Neural progenitor cell (in vitro differentiated cells): ENCODE measurements at regions not wholly inside any gene's neighbourhood (a gene's known extent, or its start where the extent isn't known, plus 50 kb on each side); places are given as distances from the start of the nearest gene placed in this dataset.

ENCODE experiments used
- DNase-seq: peaks from one replicate; pipeline ENCODE4 v3.0.0-alpha.2; 2016; ENCODE audit warnings: low spot score
- H2AFZ ChIP-seq: fragments of 200-600 bp; sonication (generic); replicated peaks from 2 replicates; pipeline ENCODE4 v1.6.1; 2016; ENCODE audit warnings: antibody characterized with exemption
- H3F3A ChIP-seq: fragments of 200-600 bp; sonication (generic); 2 replicates; pipeline ENCODE4 v1.6.1; 2016; ENCODE audit warnings: antibody characterized with exemption, low read depth
- H3K27ac ChIP-seq: fragments of 200-600 bp; sonication (generic); 2 replicates; pipeline ENCODE4 v1.5.1; 2016; ENCODE audit warnings: mild to moderate bottlenecking
- H3K27me3 ChIP-seq: fragments of 200-600 bp; sonication (generic); 2 replicates; pipeline ENCODE4 v1.6.1; 2016; ENCODE audit warnings: mild to moderate bottlenecking, moderate library complexity
- H3K36me3 ChIP-seq: fragments of 200-600 bp; sonication (generic); 2 replicates; pipeline ENCODE4 v1.5.1; 2016
- H3K4me1 ChIP-seq: fragments of 200-600 bp; sonication (generic); 2 replicates; pipeline ENCODE4 v1.6.1; 2016; ENCODE audit warnings: mixed run types
- H3K4me2 ChIP-seq: fragments of 200-600 bp; sonication (generic); 2 replicates; pipeline ENCODE4 v1.6.1; 2016
- H3K4me3 ChIP-seq: fragments of 200-600 bp; sonication (generic); 2 replicates; pipeline ENCODE4 v1.5.1; 2016
- H3K79me2 ChIP-seq: fragments of 200-600 bp; sonication (generic); 2 replicates; pipeline ENCODE4 v1.6.1; 2016; ENCODE audit warnings: low read depth
- H3K9ac ChIP-seq: fragments of 200-600 bp; sonication (generic); 2 replicates; pipeline ENCODE4 v1.6.1; 2016
- H3K9me3 ChIP-seq: fragments of 200-600 bp; sonication (generic); 2 replicates; pipeline ENCODE4 v1.5.1; 2016; ENCODE audit warnings: low read depth
- H4K20me1 ChIP-seq: fragments of 200-600 bp; sonication (generic); 2 replicates; pipeline ENCODE4 v1.6.1; 2016; ENCODE audit warnings: low read depth
- H3K27ac Mint-ChIP-seq: 3 replicates; pipeline ENCODE4 v1.8.0; 2021; ENCODE audit warnings: mixed read lengths
- H3K27me3 Mint-ChIP-seq: 2 replicates; pipeline ENCODE4 v1.8.0; 2022; ENCODE audit warnings: low read depth, mild to moderate bottlenecking, inconsistent platforms, moderate library complexity, mixed read lengths; ENCODE audit not compliant: insufficient read depth
- H3K36me3 Mint-ChIP-seq: 3 replicates; pipeline ENCODE4 v1.8.0; 2021; ENCODE audit warnings: mixed read lengths
- H3K4me1 Mint-ChIP-seq: 3 replicates; pipeline ENCODE4 v1.8.0; 2021; ENCODE audit warnings: mixed read lengths
- H3K4me3 Mint-ChIP-seq: 3 replicates; pipeline ENCODE4 v1.8.0; 2021; ENCODE audit warnings: mild to moderate bottlenecking, moderate library complexity, mixed read lengths
- H3K9me3 Mint-ChIP-seq: 3 replicates; pipeline ENCODE4 v1.8.0; 2020; ENCODE audit warnings: mixed read lengths
- CTCF ChIP-seq: fragments of 200-600 bp; sonication (generic); IDR thresholded peaks from 2 replicates; pipeline ENCODE4 v1.5.1; 2017; ENCODE audit warnings: antibody characterized with exemption, mild to moderate bottlenecking
- EZH2 ChIP-seq: fragments of 200-600 bp; sonication (generic); IDR thresholded peaks from 2 replicates; pipeline ENCODE4 v1.6.1; 2017; ENCODE audit warnings: antibody characterized with exemption, mild to moderate bottlenecking, moderate library complexity
- EZH2phosphoT487 ChIP-seq: fragments of 200-600 bp; sonication (generic); IDR thresholded peaks from 2 replicates; pipeline ENCODE4 v1.6.1; 2017; ENCODE audit warnings: antibody characterized with exemption

- no peaks in the 10 kb centered on the region for H4K20me1 ChIP-seq
- no peak overlapping the region for H3K4me2 ChIP-seq
- no peaks in the 10 kb centered on the region for H3K36me3 ChIP-seq
- H3K9ac ChIP-seq = no peak overlapping the region
- DNase-seq = no peak
- H3K9me3 ChIP-seq = no peaks in the 10 kb centered on the region
- H2AFZ ChIP-seq = no peak overlapping the region
- Mint-ChIP-seq H3K27me3 (no peaks in the 10 kb centered on the region), H3K36me3 (no peaks in the 10 kb centered on the region), H3K9me3 (no peaks in the 10 kb centered on the region), H3K4me3 (no peak overlapping the region), H3K27ac (no peak overlapping the region), H3K4me1 (no peaks in the 10 kb centered on the region)
- no peaks in the 10 kb centered on the region for H3K79me2 ChIP-seq
- H3K4me3 ChIP-seq = no peak overlapping the region
- no peaks in the 10 kb centered on the region for H3F3A ChIP-seq
- TF ChIP-seq EZH2phosphoT487 = no peak
- no peak for TF ChIP-seq EZH2
- no peak for TF ChIP-seq CTCF
- no peaks in the 10 kb centered on the region for H3K27me3 ChIP-seq
- H3K4me1 ChIP-seq = no peaks in the 10 kb centered on the region
- no peak overlapping the region for H3K27ac ChIP-seq
These were observed 1393.3 kb downstream of the MAT2B start for GRCh38 chr5:164898705-164899104.

GRCh38 chr5:164909673-164910072, 1404.3 kb downstream of the MAT2B start:
- no peak for DNase-seq
- Histone ChIP-seq H3K9ac (no peak overlapping the region), H2AFZ (no peak overlapping the region), H3K36me3 (no peaks in the 10 kb centered on the region), H3K9me3 (no peaks in the 10 kb centered on the region), H3K4me1 (no peaks in the 10 kb centered on the region), H3F3A (no peaks in the 10 kb centered on the region), H3K4me3 (no peak overlapping the region), H4K20me1 (no peaks in the 10 kb centered on the region), H3K79me2 (no peaks in the 10 kb centered on the region), H3K27me3 (no peaks in the 10 kb centered on the region), H3K27ac (no peak overlapping the region), H3K4me2 (no peak overlapping the region)
- H3K27me3 Mint-ChIP-seq = no peaks in the 10 kb centered on the region
- no peak overlapping the region for H3K4me3 Mint-ChIP-seq
- no peaks in the 10 kb centered on the region for H3K9me3 Mint-ChIP-seq
- no peaks in the 10 kb centered on the region for H3K36me3 Mint-ChIP-seq
- no peaks in the 10 kb centered on the region for H3K4me1 Mint-ChIP-seq
- TF ChIP-seq EZH2phosphoT487 (no peak), CTCF (no peak), EZH2 (no peak)
- H3K27ac Mint-ChIP-seq = no peak overlapping the region

GRCh38 chr5:164921722-164922121, 1416.3 kb downstream of the MAT2B start:
- Mint-ChIP-seq H3K27me3 (no peaks in the 10 kb centered on the region), H3K27ac (no peak overlapping the region), H3K4me3 (no peak overlapping the region), H3K9me3 (peaks cover 15% of the 10 kb centered on the region), H3K36me3 (no peaks in the 10 kb centered on the region), H3K4me1 (no peaks in the 10 kb centered on the region)
- Histone ChIP-seq H4K20me1 (no peaks in the 10 kb centered on the region), H3K4me3 (no peak overlapping the region), H3K36me3 (no peaks in the 10 kb centered on the region), H3K79me2 (no peaks in the 10 kb centered on the region), H3K27ac (no peak overlapping the region), H3K9ac (no peak overlapping the region), H3K9me3 (no peaks in the 10 kb centered on the region), H2AFZ (no peak overlapping the region), H3K4me2 (no peak overlapping the region), H3K4me1 (no peaks in the 10 kb centered on the region), H3F3A (no peaks in the 10 kb centered on the region), H3K27me3 (no peaks in the 10 kb centered on the region)
- TF ChIP-seq EZH2phosphoT487 (no peak), EZH2 (no peak), CTCF (no peak)
- no peak for DNase-seq

- H3K36me3 Mint-ChIP-seq = no peaks in the 10 kb centered on the region
- H3K4me3 Mint-ChIP-seq = no peak overlapping the region
- Histone ChIP-seq H3K9me3 (no peaks in the 10 kb centered on the region), H3F3A (no peaks in the 10 kb centered on the region), H4K20me1 (no peaks in the 10 kb centered on the region), H2AFZ (no peak overlapping the region), H3K9ac (no peak overlapping the region), H3K4me2 (no peak overlapping the region), H3K4me1 (no peaks in the 10 kb centered on the region), H3K36me3 (no peaks in the 10 kb centered on the region), H3K79me2 (no peaks in the 10 kb centered on the region), H3K27ac (no peak overlapping the region), H3K27me3 (no peaks in the 10 kb centered on the region), H3K4me3 (no peak overlapping the region)
- TF ChIP-seq EZH2phosphoT487 (no peak), EZH2 (no peak), CTCF (no peak)
- DNase-seq = no peak
- peaks cover 3% of the 10 kb centered on the region for H3K27me3 Mint-ChIP-seq
- no peak overlapping the region for H3K27ac Mint-ChIP-seq
- H3K9me3 Mint-ChIP-seq = peaks cover 11% of the 10 kb centered on the region
- H3K4me1 Mint-ChIP-seq = no peaks in the 10 kb centered on the region
These were observed 1428.6 kb downstream of the MAT2B start for GRCh38 chr5:164934039-164934438.
